SH-SY5Y (cell line): ENCODE measurements at regions not wholly inside any gene's neighbourhood (a gene's known extent, or its start where the extent isn't known, plus 50 kb on each side); places are given as distances from the start of the nearest gene placed in this dataset.

Experiments used
- GATA2 ChIP-seq: IDR thresholded peaks from 2 replicates; pipeline ENCODE4 v1.6.1; 2011; ENCODE audit warnings: mild to moderate bottlenecking, low read depth, low read length
- GATA3 ChIP-seq: IDR thresholded peaks from 2 replicates; pipeline ENCODE4 v1.6.1; 2011; ENCODE audit warnings: low read depth, mild to moderate bottlenecking, low read length, moderate library complexity

GRCh38 chr16:50497592-50497991 lies 50.6 kb upstream of the NKD1 start:
- TF ChIP-seq GATA2 (no peak), GATA3 (no peak)

GRCh38 chr16:50496990-50497389 lies 51.2 kb upstream of the NKD1 start:
- TF ChIP-seq GATA3: no peak
- no peak for TF ChIP-seq GATA2

- no peak for TF ChIP-seq GATA3
- TF ChIP-seq GATA2: no peak
Observed at GRCh38 chr16:50495673-50496072, 52.5 kb upstream of the NKD1 start.

- TF ChIP-seq GATA3 (no peak), GATA2 (no peak)
Observed at GRCh38 chr16:50494501-50495491, 53.4 kb upstream of the NKD1 start.

- TF ChIP-seq GATA3: no peak
- TF ChIP-seq GATA2: no peak
Observed at GRCh38 chr16:50491516-50491915, 56.7 kb upstream of the NKD1 start.

- TF ChIP-seq GATA2 (no peak), GATA3 (no peak)
Observed at GRCh38 chr16:50490828-50491227, 57.4 kb upstream of the NKD1 start.

GRCh38 chr16:50489182-50489581 lies 59.0 kb upstream of the NKD1 start:
- TF ChIP-seq GATA3: no peak
- no peak for TF ChIP-seq GATA2

GRCh38 chr16:50487528-50487927 lies 60.7 kb upstream of the NKD1 start:
- TF ChIP-seq GATA2 (no peak), GATA3 (no peak)

- TF ChIP-seq GATA2 (no peak), GATA3 (no peak)
Observed at GRCh38 chr16:50485232-50485631, 63.0 kb upstream of the NKD1 start.

- no peak for TF ChIP-seq GATA3
Observed at GRCh38 chr16:50482271-50482670, 65.9 kb upstream of the NKD1 start.

GRCh38 chr16:50480206-50480605 lies 68.0 kb upstream of the NKD1 start:
- TF ChIP-seq GATA3 (no peak), GATA2 (no peak)

GRCh38 chr16:50479771-50480170 lies 68.4 kb upstream of the NKD1 start:
- TF ChIP-seq GATA2: no peak
- no peak for TF ChIP-seq GATA3

GRCh38 chr16:50478773-50479149 lies 69.4 kb upstream of the NKD1 start:
- TF ChIP-seq GATA2: no peak
- TF ChIP-seq GATA3: no peak

GRCh38 chr16:50478075-50478772 lies 70.0 kb upstream of the NKD1 start:
- TF ChIP-seq GATA2: no peak
- TF ChIP-seq GATA3: no peak
